ENCODE measurements at regions not wholly inside any gene's neighbourhood (a gene's known extent, or its start where the extent isn't known, plus 50 kb on each side); places are given as distances from the start of the nearest gene placed in this dataset.

DNA sequence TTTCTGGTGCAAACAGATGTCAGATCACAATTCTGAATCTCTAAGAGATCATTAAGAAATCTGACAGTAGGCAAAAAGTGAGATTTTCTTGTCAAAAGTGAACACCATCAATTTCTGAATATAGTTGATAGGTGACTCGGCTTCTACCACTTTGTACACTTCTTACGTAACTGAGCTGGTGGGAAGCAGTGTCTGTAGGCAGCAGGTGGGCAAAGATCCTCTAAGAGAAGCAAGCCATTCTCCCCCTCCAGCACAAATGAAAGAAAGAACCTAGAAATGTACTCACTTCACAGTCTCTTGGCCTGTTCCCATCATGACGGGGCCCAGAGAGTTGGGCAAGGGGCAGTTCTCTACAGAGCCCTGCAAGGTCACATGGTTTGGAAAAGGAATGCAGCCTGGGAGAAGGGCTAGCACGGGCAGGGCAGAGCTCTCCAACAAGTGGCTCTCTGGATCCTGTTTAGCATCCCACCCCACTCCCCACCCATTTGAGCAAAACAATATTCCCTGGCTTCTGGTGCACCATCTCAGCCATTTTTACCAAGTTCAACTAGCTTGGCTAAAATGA is 412.6 kb downstream of the LTN1 start:
- Histone ChIP-seq H3F3A (replicated peaks; ENCODE audit: low read depth) (no peaks in the 10 kb centered on the region), H3K27me3 (ENCODE audit: insufficient read depth) (no peaks in the 10 kb centered on the region), H3K4me1 (ENCODE audit: insufficient read depth) (peaks cover 7% of the 10 kb centered on the region; the same call in 1 of the 2 replicates), H3K4me3 (no peak overlapping the region), H3K27ac (ENCODE audit: low read depth) (no peak overlapping the region), H4K20me1 (replicated peaks; ENCODE audit: insufficient read depth) (no peaks in the 10 kb centered on the region), H3K79me2 (replicated peaks; ENCODE audit: insufficient read depth) (no peaks in the 10 kb centered on the region), H2AFZ (0 out of 2 replicates have a peak overlapping the region, but pooled peaks have one; percentile 15), H3K36me3 (ENCODE audit: insufficient read depth) (no peaks in the 10 kb centered on the region), H3K9me2 (ENCODE audit: insufficient read depth) (peaks cover 5% of the 10 kb centered on the region; the same call in 1 of the 2 replicates), H3K4me2 (peak overlapping the region; percentile 19; the same call in 1 of the 2 replicates)
- peak; percentile 21 for DNase-seq (ENCODE audit: low spot score)
- TF ChIP-seq JUNB (IDR thresholded peaks at IDR 0.05; ENCODE audit: unreplicated experiment) (no peak), ZNF331 (CRISPR knock-in tag; IDR thresholded peaks at IDR 0.05; ENCODE audit: low read depth) (no peak), NANOG (IDR thresholded peaks at IDR 0.05; ENCODE audit: borderline replicate concordance) (no peak), ZNF114 (CRISPR knock-in tag; IDR thresholded peaks at IDR 0.05) (no peak), STAT1 (IDR thresholded peaks at IDR 0.05; ENCODE audit: unreplicated experiment) (no peak), POLR2AphosphoS5 (IDR thresholded peaks at IDR 0.05; ENCODE audit: low read depth) (no peak), CTCF (conservative IDR thresholded peaks at IDR 0.05; ENCODE audit: low read depth in 2 of 2) (no peak), CREB1 (CRISPR knock-in tag; IDR thresholded peaks at IDR 0.05; ENCODE audit: low read depth) (no peak)
- no peak overlapping the region; the same call in 2 of the 3 replicates for H3K4me3 Mint-ChIP-seq
- peaks cover 2% of the 10 kb centered on the region for H3K27me3 Mint-ChIP-seq (ENCODE audit: insufficient read depth, low read depth, poor library complexity)
- peak overlapping the region; percentile 43 for H3K27ac Mint-ChIP-seq
- peaks cover 17% of the 10 kb centered on the region; the same call in 2 of the 3 replicates for H3K9me3 Mint-ChIP-seq
- peak; percentile 90 for ATAC-seq
- peaks cover 17% of the 10 kb centered on the region for H3K36me3 Mint-ChIP-seq (ENCODE audit: low read depth)
- peaks cover 16% of the 10 kb centered on the region for H3K4me1 Mint-ChIP-seq

DNA sequence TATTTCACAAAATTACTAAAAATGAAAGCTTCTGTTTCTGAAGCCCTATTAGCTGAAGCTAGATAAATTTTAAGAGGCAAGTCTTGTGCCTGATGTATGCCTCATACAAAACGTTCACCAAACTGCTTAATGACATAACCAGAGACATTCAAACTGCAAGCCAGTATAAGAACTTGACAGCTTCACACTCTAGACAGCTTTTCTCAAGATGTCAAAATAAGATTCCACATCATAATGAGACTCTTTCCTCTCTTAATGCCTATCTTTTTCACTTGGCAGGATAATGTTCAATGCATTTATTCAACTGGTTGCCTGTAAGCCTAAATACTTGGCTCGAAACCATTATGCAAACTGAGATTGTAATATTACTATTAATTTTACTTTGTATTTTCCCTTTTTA is 424.0 kb downstream of the LTN1 start:
- DNase-seq (ENCODE audit: low spot score) = no peak

More for the DNA sequence above, 424.0 kb downstream of the LTN1 start:
- H3F3A ChIP-seq (replicated peaks; ENCODE audit: low read depth) = no peaks in the 10 kb centered on the region
- no peak overlapping the region for H3K4me3 Mint-ChIP-seq
- H3K27me3 Mint-ChIP-seq (ENCODE audit: insufficient read depth, low read depth, poor library complexity) = no peaks in the 10 kb centered on the region
- no peak overlapping the region for H3K4me3 ChIP-seq
- H2AFZ ChIP-seq = no peak overlapping the region
- H3K79me2 ChIP-seq (replicated peaks; ENCODE audit: insufficient read depth) = no peaks in the 10 kb centered on the region
- H3K4me1 ChIP-seq (ENCODE audit: insufficient read depth) = no peaks in the 10 kb centered on the region
- no peak overlapping the region for H3K27ac ChIP-seq (ENCODE audit: low read depth)
- H3K36me3 Mint-ChIP-seq (ENCODE audit: low read depth) = peaks cover 4% of the 10 kb centered on the region; the same call in 1 of the 3 replicates
- H3K9me2 ChIP-seq (ENCODE audit: insufficient read depth) = no peaks in the 10 kb centered on the region; the same call in 1 of the 2 replicates
- no peak overlapping the region for H3K27ac Mint-ChIP-seq
- ATAC-seq = no peak
- H3K9me3 Mint-ChIP-seq = peaks cover 9% of the 10 kb centered on the region; the same call in 2 of the 3 replicates
- H3K36me3 ChIP-seq (ENCODE audit: insufficient read depth) = no peaks in the 10 kb centered on the region
- H3K4me1 Mint-ChIP-seq = no peaks in the 10 kb centered on the region
- no peaks in the 10 kb centered on the region for H4K20me1 ChIP-seq (replicated peaks; ENCODE audit: insufficient read depth)
- no peak for TF ChIP-seq ZNF462 (CRISPR knock-in tag; IDR thresholded peaks at IDR 0.05)
- no peak for TF ChIP-seq ZNF114 (CRISPR knock-in tag; IDR thresholded peaks at IDR 0.05)
- TF ChIP-seq CREB1 (CRISPR knock-in tag; IDR thresholded peaks at IDR 0.05; ENCODE audit: low read depth) = no peak
- no peak overlapping the region for H3K4me2 ChIP-seq
- no peaks in the 10 kb centered on the region for H3K27me3 ChIP-seq (ENCODE audit: insufficient read depth)

Data from GM23338 (cell line).